K562 (cell line): ENCODE measurements at regions not wholly inside any gene's neighbourhood (a gene's known extent, or its start where the extent isn't known, plus 50 kb on each side); places are given as distances from the start of the nearest gene placed in this dataset.
A peak's percentile ranks its signal among the peaks of the same experiment; 100 is the strongest.

Experiments
- CHD7 ChIP-seq: fragments of 200-600 bp; sonication (generic); IDR thresholded peaks from one replicate; pipeline ENCODE4 v1.6.1; 2012; ENCODE audit warnings: mild to moderate bottlenecking, low read depth, low read length, inconsistent platforms
- CTCF ChIP-seq, 3 experiments: IDR thresholded peaks in 2 of 3; conservative IDR thresholded peaks in 1 of 3; 2 replicates each; pipeline ENCODE4 v1.5.1; 2011 to 2012; ENCODE audit warnings: low read length in 3 of 3, mild to moderate bottlenecking in 3 of 3, control low read depth in 2 of 3, improper control_type of control experiment in 1 of 3, inconsistent platforms in 1 of 3, low read depth in 1 of 3, mixed read lengths in 1 of 3, moderate library complexity in 1 of 3; ENCODE audit not compliant: insufficient read depth in 2 of 3
- HMGN3 ChIP-seq: IDR thresholded peaks from 2 replicates; pipeline ENCODE4 v1.6.1; 2011; ENCODE audit warnings: borderline replicate concordance, low read depth, mild to moderate bottlenecking, mixed read lengths, low read length; ENCODE audit not compliant: insufficient read length; ENCODE audit errors: extremely low read depth
- HNRNPLL ChIP-seq: fragments of 200-400 bp; formaldehyde crosslinking; IDR thresholded peaks from 2 replicates; pipeline ENCODE4 v1.6.1; 2017; ENCODE audit warnings: low read length, low read depth, mild to moderate bottlenecking; ENCODE audit not compliant: poor library complexity, severe bottlenecking
- NR3C1 ChIP-seq: sonication (generic); formaldehyde crosslinking; IDR thresholded peaks from 2 replicates; pipeline ENCODE4 v1.8.1; 2022; ENCODE audit warnings: missing genetic modification reagents
- RBM17 ChIP-seq: fragments of 200-400 bp; formaldehyde crosslinking; IDR thresholded peaks from 2 replicates; pipeline ENCODE4 v1.6.1; 2017; ENCODE audit warnings: low read depth, mild to moderate bottlenecking, low read length, borderline replicate concordance
- SMC3 ChIP-seq: conservative IDR thresholded peaks from 2 replicates; pipeline ENCODE4 v1.6.1; 2011; ENCODE audit warnings: low read depth, low read length, improper control_type of control experiment; ENCODE audit not compliant: insufficient read depth
- U2AF1 ChIP-seq: fragments of 200-400 bp; formaldehyde crosslinking; optimal IDR thresholded peaks from 2 replicates; pipeline ENCODE3; 2017; ENCODE audit warnings: mild to moderate bottlenecking, low read depth, low read length, moderate library complexity
- XRCC4 ChIP-seq: IDR thresholded peaks from one replicate; pipeline ENCODE4 v1.6.1; 2011; ENCODE audit not compliant: insufficient read depth, insufficient read length; ENCODE audit errors: extremely low read depth
- ZBTB1 ChIP-seq: sonication (generic); formaldehyde crosslinking; IDR thresholded peaks from 2 replicates; pipeline ENCODE4 v1.8.1; 2023; ENCODE audit warnings: missing genetic modification reagents, low read depth, mild to moderate bottlenecking, borderline replicate concordance

DNA sequence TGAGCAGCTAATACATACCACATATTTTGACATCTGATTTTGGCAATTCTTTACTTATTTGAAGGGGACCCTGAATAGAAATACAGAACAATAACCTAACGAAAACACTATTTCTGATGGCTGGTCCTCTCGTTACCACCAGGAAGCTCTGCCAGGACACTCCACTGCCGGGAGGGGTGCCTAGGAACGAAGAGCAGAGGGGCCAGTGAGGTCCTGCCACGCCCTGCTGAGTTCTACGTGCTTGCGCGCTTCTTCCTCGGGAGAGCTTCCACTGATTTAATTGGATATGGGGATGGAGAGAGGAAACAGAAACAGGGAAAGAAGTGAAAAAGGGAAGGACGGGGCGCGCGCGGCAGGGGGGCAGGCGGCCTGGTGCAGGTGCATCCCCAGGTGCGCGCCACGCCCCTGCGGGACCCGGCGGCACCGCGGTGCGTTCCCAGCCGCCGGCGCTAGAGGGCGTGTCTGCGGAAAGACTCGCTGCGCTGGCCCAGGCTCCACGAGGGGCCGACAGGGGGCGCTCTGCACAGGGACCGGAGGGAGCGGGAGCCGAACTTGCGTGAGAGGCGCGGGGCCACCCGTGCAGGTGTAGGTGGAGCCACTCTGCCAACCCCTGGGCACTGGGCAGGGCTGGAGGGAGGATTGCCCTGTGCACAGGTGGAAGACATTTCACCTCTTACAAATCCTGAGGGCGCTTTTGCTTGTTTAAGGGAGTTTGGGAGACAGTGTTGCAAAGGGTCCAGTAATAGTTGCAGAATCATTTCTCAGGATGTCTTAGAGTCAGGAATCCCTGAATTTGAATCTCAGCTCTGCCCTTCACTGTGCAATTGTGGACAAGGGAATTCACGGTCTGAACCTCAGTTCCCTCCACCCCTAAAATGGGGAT lies 986.3 kb upstream of the TMEM132C start (continued):
- no peak for TF ChIP-seq CHD7
- TF ChIP-seq U2AF1, result peak; percentile 67
- TF ChIP-seq HMGN3, result peak; percentile 70
- TF ChIP-seq CTCF (IDR thresholded peaks at IDR 0.05 in 2 of 3, conservative IDR thresholded peaks at IDR 0.05 in 1 of 3; ENCODE audit: insufficient read depth in 2 of 3, low read depth in 1 of 3, low read length in 3 of 3), result peak; percentile 99 to 100 (median 100)
- TF ChIP-seq HNRNPLL, result peak; percentile 28
- no peak for TF ChIP-seq ZBTB1 (CRISPR knock-in tag)
- TF ChIP-seq SMC3, result peak; percentile 91
- TF ChIP-seq NR3C1, result no peak
- no peak for TF ChIP-seq XRCC4
- TF ChIP-seq RBM17, result no peak
